ENCODE measurements at regions not wholly inside any gene's neighbourhood (a gene's known extent, or its start where the extent isn't known, plus 50 kb on each side); places are given as distances from the start of the nearest gene placed in this dataset.
"Not testable (repeated sequence)": the region's sequence is repeated elsewhere in the genome, so short reads cannot be mapped to it uniquely, and the experiment has no call there.

GRCh38 chr2:143922261-143922830, 597.6 kb downstream of the ZEB2 start:
- TF ChIP-seq POLR2A (IDR thresholded peaks at IDR 0.05; ENCODE audit: low read length); GATA1 (IDR thresholded peaks at IDR 0.05; ENCODE audit: low read depth, low read length): not testable (repeated sequence)

Data from erythroblast (primary cell).